GF-D8 (cell line): ENCODE measurements at regions not wholly inside any gene's neighbourhood (a gene's known extent, or its start where the extent isn't known, plus 50 kb on each side); places are given as distances from the start of the nearest gene placed in this dataset.

ENCODE experiments used
- DNase-seq: peaks from one replicate; lab custom pipeline; 2025; lab: John Stamatoyannopoulos, UW

DNA sequence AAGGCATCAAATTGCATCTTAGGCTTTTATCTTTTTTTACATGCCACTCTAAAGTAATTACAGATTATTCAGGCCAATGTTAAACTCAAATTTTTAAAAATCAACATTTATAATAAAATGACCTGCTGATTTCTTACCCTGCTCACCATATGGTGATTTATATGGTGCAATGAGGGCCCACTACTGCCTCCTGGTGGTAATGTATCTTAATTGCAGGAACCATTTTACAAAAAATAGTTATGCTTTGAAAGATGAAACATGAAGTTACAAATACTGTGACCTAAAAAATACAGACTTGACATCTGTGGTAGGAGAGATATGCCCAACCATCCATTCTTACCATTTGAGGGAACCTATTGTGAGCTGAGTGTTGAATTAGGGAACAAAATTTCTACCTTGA is 292.6 kb upstream of the TAS2R1 start:
- no peak for DNase-seq

DNA sequence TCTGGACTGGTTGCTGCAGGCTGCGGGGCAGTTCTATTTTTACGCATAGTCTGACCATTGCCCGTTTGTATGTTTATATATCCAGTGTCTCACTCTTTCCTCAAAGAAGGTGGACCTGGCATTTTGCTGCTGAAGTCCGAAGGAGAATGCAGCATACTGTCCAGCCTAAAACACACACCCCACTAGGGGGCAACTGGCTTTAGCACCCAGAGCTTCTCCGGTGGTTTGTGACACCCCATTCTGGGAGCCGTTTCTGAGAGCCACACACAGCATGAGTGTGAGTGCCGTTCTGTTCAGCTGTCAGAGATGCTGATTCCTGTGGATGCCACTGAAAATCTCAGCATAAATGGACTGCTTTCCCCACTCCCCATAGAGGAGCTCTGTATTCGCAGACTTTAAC is 290.5 kb upstream of the TAS2R1 start:
- DNase-seq, result no peak

DNA sequence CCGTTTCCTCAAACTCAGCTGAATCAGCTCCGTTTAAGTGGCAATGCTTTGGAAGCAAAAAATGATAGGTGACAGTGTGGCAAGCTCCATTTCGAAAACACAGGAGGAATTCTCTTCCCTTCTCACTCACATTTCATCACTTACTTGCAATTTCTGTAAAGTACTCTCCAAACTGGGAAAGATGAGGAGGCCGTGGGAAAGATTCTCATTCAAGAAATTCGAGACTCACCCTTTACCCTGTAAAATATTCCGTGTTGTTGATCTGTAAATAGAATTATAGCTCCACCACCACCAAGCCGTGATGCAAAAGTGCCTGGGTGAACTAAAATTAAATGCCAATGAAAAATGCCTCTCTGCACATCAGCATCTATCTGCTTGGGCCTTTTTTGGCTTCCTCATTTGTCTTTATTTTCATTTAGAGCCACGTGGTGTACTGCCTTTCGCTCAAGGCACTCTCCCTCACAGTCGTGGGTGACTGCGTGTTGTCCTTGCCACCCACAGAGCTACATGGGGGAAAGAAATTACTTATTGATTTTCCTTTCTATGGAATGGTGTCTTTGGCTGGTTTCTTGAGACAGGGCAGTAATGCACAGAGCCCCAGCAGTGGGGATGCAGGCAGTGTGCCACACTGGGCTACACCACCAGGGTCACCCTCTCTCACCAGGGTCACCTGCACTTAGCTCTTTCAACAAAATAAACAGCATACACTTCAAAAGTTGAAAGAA is 289.3 kb upstream of the TAS2R1 start:
- DNase-seq, result no peak

DNA sequence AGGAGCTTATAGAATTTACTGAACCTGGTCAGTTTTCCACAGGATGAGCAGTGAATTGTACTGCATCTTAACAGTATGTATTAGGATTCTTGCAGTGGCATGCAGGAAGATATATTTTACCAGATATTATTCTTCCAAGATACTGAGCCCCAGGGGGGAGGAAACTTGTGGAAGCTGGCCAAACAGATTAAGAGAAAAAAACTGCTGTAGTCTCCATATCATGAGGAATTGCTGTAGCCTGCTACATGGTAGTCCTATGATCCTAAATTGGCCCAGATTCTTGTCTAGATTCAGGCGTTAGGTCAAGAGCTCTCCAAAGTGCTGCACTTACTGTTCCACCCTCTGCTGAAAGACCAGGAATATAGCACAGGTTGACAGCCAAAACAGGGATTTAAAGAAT is 275.5 kb upstream of the TAS2R1 start:
- no peak for DNase-seq

DNA sequence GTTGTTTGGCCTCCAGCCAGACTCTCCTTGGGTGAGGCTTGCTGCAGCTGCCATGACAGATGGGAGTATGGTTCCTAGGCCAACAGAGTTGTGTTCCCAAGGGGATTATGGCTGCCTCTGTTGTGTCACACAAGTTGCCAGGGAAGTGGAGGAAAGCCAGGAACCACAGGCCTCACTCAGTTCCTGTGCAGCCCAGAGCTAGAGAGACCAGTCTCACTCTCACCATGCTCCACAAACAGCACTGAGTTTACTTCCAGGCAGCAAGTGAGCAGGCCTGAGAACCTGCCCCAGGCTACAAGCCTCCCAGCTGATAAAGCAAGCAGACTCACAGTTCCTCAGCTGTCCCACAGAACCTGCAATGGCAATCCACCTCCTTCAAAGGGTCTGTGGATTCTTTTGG is 273.6 kb upstream of the TAS2R1 start:
- no peak for DNase-seq

DNA sequence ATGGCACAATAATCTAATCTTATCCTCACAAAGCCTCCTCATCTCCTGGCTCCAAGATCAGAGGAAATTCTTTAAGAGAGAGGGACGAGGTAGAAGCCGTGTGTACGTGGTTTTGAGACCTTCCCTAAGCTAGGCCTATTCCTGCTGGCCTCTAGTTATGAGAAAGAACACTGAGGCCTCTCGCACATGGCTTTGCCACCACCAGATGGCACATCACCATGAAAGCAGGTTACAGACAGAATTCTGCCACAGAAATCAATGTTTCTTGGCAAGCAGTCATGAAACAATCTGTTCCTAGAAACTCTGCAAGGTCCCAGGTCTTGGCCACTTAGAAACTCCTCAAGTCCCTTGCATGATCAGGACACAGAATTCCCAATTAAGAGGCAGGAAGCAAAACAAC is 268.2 kb upstream of the TAS2R1 start:
- DNase-seq, result no peak

DNA sequence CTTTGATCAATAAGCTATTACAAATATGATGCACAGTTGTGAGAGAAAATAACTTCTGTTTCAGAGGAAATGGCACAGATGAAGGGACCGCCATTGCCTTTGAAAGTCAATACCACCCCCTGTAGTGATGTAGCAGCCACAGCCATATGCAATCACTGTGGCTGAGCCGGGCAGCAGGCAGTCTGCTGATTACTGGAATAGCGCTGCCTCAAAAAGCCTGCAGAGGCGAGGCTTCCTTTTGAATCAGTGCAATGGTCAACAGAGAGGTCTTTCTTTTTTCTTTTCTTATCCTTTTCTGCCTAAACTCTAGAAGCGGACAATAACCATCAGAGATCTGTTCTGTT is 265.1 kb upstream of the TAS2R1 start:
- DNase-seq, result no peak

DNA sequence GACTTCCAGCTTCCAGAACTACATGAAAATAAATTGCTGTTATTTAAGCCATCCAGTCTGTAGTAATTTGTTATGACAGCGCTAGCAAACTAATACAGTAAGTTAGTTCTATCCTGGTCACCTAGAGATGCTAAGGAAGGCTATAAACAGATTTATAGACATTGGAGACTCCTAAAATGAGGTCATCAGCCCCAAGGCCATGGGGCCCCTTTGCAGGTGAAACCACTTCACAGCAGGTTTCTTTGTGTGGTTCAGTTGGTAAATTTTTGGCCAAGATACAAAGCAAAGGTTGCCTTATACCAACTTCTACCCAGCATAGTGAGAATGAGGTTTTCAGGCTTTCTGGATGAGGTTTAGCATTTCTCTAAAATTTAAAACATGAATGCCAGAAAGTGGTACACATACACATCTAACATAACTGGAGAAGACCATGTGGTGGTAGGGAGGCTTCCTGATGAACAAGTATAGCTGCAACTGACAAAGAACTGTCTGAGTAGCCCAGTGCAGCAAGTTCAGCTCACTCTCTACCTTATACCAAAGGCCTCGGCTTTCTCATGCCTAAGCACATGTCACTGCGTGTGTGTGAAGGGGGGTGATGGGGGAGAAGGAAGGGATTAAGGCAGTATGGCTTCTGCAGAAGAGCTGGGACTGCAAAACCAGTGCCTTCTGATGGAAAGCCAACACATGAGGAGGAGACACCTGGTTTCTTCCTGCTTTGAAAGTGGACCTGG is 264.6 kb upstream of the TAS2R1 start:
- no peak for DNase-seq

DNA sequence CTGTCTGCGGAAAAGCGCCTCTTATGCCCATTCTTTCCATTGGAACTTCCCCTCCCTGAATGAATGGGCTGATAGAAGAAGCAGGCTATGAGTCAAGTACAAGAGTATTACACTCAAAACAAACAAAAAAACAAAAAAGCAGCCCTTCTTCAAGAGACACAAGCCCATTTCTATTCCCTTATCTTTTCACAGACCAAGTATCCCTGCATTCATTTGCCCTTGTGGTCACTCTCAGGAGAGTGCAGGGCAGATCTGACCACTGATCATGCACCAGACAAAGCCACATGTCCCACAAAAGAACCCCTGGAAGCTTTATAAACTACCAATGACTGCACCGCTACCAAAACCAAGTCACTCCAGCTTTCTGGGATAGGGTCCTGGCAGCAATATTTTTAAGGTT is 262.5 kb upstream of the TAS2R1 start:
- no peak for DNase-seq

DNA sequence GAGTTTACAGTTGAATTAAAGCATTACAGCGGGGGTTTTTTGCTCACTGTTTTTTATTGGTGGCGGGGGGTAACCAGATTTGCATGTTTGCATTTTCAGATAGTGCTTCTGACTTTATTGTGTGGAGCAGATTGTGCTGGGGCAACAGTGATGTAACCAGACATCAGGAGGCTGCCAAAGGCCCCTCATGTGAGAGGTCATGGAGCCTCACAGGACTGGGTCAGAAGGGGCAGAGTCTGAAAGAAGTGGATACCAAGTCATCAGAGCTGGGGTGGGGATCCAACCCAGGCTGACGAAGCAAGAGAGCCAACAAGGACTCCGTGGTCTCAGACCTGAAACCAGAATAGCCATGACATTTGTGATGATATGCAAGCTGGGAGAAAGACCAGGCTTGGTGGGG is 259.4 kb upstream of the TAS2R1 start:
- DNase-seq, result no peak

DNA sequence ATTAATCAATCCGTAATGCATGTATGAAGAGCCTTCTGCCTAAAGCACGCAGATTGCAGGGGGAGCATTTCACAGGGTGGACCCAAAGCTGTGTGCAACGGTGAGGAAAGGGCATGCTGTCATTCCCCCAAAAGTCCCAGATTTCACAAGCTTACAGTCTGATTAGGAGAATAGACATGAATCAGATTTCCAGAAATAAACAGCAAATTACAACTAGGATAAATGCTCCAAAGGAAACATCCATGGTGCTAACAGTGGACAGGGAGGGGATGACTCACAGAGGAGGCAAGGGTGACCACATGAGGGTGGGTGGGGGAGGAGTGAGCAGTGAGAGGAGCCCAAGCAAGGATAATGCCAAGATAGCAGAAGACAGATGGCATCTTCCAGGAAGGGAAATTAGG is 258.4 kb upstream of the TAS2R1 start:
- no peak for DNase-seq

DNA sequence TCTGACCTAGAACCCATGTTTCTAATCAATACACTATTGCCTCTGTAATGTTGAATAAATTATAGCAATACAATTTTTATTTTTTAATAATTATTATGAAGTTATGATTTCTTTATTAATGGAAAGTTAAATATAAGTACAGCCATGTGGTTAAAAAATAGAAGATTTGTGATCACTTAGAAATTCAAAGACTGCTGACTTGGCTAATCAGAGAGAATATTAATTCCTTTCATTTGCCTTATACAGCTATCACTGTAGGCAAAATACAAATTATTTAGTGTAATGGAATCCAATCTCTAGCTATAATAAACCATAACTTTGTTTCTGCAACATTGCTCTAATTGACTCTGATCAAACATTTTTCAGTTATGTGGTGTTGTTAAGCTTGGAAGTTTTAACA is 255.0 kb upstream of the TAS2R1 start:
- DNase-seq, result no peak

DNA sequence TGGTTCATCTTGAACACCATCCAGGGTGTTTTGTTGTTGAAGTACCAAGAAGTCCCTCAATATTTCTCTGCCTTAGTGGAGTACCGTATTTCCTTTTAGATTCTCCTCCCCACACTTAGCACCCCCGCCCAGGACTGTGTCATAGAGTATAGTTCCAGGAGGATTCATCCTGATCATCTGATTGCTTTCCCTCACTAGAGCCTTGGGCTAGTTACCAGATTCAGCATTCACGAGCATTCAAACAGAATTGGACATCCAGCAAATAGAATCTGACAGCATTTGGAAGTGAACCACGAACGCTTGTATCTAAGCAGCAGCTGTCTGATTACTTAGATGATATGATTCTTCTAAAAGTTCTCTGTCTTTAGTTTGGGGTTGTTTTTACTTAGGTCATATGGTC is 248.1 kb upstream of the TAS2R1 start:
- DNase-seq, result no peak

DNA sequence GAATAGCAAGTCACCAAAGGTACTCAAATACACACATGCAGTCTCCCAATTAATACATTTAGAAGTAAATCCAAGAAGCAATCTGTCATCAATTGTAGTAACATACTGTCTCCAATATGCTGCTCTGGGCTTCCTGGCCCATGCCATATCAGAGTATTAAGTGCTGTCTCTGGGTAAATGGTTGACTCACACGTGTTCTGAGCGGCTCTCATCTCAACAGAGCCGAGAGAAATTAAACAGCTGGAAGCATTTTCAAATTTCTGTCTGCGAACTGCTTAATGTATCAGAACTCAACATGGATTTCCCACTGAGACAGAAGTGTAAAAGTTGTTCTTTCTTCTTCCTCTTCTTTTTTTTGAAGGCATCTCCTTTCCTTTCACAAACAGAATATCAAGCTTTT is 247.3 kb upstream of the TAS2R1 start:
- DNase-seq, result no peak

DNA sequence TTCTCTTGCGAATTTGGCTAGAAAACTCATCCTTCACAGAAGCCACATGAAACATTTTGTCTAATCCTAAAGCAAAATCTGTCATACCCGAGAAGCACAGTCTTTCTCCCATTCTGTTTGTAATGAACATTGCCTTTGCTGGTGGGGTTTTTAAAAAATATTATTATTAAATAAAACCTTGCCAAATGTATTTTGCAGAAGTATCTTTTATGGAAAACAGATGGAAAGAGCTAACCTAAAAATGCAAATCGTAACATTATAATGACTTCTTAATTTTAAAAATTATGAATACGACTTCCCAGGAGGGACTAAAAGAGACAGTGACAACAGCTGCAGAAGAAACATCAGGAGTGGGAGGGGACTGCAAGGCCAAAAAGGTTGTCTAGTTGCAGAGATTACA is 246.3 kb upstream of the TAS2R1 start:
- DNase-seq, result no peak

DNA sequence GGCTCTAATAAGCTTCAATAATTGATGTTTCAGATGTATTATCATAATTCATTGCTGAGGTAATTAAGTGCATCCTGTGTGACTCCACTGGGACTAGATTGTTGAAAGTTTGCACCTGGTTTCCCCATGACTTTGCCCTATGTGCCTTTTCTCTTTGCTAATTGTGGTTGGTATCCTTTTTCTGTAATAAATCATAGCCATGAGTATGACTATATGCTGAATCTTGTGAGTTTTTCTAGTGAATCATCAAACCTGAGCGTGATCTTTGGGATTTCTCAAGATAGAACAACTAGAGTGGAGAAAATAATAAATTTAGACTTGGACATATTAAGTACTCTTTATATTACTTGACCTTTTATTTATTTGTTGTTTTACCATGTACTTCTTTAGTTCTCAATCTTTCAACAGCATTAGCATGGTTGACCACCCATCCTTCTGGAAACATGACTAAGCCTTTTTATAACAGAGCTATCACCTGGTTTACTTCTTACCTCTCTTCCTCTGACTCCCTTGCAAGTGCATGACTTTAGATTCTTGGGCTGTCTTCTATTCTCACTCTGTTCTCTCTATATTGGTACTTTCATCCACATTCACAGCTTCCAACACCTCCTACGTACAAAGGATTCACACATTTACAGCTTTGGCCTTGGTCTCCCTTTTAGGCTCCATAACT is 239.6 kb upstream of the TAS2R1 start:
- no peak for DNase-seq

DNA sequence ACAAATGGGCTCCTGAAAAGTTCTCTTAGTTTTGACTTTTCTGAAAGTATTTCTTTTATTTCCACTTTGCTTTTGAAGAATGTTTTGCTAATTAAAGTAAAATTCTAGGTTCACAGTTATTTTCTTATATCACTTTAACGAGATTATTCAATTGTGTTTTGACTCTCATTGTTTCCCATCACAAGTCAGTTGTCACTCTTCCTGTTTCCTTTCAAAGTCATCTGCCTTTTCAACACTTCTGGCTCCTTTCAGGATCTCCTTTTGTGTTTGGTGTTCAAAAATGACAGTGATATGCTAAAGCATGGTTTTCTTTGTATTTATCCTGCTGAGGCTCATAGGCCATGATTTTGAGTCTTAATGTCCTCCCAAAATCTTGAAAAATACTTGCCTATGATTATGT is 235.4 kb upstream of the TAS2R1 start:
- DNase-seq, result no peak

DNA sequence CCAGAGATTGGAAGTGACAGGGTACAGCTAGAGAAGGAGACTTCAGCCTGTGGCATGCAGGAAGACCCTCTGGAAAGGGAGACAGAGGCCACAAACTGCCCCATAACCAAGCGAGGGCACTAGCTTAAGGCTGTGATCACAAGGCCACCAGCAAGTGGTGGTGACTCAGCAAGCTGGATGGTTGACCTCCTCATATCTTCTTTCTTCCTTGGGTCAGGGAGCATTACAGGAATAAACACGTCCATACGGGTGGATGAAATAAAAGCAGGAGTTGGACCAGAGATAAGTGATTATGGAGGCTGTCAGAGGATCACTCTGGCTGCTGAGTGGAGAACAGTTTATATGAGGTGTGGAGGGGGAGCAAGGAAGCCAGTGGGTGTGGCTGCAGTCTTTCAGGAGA is 234.6 kb upstream of the TAS2R1 start:
- no peak for DNase-seq

DNA sequence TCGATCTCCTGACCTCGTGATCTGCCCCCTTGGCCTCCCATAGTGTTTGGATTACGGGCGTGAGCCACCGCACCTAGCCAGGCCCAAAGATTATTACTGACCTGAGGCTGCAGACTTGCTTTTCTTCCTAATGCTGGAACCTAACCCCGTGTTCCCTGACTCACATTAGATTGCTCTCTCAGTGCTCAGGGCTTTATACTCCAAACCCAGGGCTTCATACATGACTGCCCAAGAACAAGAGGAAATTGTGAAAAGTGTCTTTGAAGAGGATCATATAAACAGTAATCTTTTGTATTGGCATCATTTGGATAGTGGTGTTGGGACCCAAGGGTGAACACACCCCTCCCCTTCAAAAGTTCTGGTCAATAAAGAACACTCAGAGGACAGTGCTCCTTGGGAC is 233.3 kb upstream of the TAS2R1 start:
- DNase-seq, result no peak

DNA sequence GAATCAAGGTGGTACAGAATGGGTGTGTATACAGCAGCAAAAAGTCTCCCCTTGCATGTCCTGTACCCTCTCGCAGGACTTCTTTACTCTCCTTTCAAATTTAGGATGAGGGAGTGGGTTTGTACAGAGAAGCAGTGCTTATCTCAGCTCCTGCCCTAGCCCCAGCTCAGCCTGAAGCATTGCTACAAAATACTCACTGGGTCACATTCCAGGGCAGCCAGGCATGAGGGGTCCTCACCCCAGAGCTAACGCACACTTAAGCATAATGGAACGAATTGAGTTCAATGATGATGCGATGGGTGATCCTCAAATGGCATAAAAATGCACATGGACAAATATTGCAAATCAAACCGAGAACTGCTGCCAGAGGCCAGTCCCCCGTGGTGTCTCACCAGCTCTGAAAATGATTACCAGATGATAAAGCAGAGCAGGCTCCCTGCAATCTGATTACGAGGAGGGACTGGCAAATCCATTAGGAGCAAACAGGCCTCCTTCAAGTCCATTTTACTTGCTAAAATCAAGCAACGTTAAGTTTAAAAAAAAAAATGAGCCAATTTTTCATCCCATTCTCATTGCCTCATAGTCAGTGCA is 231.6 kb upstream of the TAS2R1 start:
- DNase-seq, result no peak

DNA sequence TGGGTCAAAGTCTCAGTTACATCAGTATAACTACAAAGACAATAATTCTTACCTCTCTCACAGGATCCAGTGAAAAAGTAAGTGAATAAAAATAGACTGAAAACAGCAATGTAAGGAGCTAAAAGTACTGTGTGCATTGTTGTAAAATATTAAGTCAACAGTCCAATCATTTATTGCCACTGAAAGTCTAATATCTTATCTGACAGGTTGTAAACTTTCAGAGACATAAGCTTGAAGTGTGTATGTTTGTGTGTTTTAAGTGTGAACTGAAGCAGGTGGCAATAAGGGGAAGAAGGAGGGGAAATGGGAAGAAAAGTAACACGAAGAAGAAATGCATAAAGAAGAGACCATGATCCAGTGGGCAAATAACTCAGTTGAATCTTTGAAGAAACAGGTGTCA is 229.7 kb upstream of the TAS2R1 start:
- no peak for DNase-seq

DNA sequence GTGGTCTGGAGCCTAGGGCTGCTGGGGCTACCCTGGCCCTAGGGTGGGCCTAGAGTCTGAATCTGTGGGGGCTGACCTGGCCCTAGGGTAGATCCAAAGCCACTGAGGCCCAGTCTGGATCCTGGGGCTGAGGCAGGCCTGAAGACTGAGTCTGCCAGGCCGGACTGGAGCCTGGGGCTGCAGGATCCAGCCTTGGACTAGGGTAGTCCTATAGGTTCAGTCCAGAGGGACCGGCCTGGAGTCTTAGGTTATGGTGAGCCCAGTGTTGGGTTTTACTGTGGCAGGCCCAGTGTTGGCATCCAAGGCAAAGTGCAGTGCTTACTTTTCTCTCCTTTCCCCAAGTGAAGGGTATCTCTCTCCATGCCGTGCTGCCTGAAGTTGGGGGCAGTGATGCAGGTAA is 227.9 kb upstream of the TAS2R1 start:
- DNase-seq, result no peak

DNA sequence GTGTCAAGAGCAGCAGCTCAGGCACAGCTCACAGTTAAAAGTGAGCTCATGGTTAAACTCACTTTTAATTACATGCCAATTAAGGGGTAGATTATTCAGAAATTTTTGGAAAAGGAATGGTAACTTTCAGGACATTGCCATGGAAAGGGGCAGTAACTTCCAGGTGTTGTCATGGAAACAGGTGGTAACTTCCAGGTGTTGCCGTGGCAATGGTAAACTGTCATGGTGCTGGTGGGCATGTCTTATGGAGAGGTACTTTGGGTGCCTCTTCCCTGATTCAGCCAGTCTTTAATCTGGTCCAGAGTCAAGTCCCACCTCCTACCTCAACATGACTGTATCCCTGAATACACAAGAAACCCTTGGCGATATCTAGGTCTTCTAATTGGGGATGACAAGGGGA is 223.2 kb upstream of the TAS2R1 start:
- no peak for DNase-seq
